ENCODE measurements at regions not wholly inside any gene's neighbourhood (a gene's known extent, or its start where the extent isn't known, plus 50 kb on each side); places are given as distances from the start of the nearest gene placed in this dataset.

DNA sequence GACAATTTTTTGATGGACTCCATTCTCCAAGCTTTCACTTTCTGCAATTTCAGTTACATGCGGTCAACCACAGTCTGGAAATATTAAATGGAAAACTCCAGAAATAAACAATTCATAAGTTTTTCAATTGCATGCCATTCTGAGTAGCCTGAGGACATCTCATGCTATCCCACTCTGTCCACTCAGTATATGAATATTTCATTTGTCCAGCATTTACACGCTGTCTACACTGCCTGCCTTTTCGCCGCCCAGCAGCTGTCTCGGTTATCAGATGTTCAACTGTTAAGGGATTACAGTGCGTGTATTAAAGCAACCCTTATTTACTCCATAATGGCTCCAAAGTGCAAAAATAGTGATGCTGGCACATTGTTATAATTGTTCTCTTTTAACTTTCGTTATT lies 116.3 kb downstream of the ADSS2 start:
- whole genome bisulfite sequencing, result 87% methylated on average over 7 of the region's 7 CpGs
- H3K27me3 ChIP-seq (ENCODE audit: control insufficient read depth in 4 of 4, insufficient read depth in 4 of 4, low read length in 3 of 4), result no peaks in the 10 kb centered on the region
- TF ChIP-seq SP1 (IDR thresholded peaks at IDR 0.05) (no peak), YY1 (IDR thresholded peaks at IDR 0.05) (no peak), HNF4G (IDR thresholded peaks at IDR 0.05) (no peak), JUND (IDR thresholded peaks at IDR 0.05) (no peak), RXRA (IDR thresholded peaks at IDR 0.05) (no peak), RAD21 (IDR thresholded peaks at IDR 0.05) (no peak), FOXA1 (IDR thresholded peaks at IDR 0.05) (no peak), GABPA (IDR thresholded peaks at IDR 0.05 in 1 of 2, conservative IDR thresholded peaks at IDR 0.05 in 1 of 2) (no peak), EGR1 (IDR thresholded peaks at IDR 0.05; ENCODE audit: low read depth in 2 of 2) (no peak), TAF1 (conservative IDR thresholded peaks at IDR 0.05) (no peak), NR2F2 (IDR thresholded peaks at IDR 0.05) (no peak), HNF4A (conservative IDR thresholded peaks at IDR 0.05) (no peak), FOXA2 (IDR thresholded peaks at IDR 0.05) (no peak)
- TF ChIP-seq, protein P1, sequence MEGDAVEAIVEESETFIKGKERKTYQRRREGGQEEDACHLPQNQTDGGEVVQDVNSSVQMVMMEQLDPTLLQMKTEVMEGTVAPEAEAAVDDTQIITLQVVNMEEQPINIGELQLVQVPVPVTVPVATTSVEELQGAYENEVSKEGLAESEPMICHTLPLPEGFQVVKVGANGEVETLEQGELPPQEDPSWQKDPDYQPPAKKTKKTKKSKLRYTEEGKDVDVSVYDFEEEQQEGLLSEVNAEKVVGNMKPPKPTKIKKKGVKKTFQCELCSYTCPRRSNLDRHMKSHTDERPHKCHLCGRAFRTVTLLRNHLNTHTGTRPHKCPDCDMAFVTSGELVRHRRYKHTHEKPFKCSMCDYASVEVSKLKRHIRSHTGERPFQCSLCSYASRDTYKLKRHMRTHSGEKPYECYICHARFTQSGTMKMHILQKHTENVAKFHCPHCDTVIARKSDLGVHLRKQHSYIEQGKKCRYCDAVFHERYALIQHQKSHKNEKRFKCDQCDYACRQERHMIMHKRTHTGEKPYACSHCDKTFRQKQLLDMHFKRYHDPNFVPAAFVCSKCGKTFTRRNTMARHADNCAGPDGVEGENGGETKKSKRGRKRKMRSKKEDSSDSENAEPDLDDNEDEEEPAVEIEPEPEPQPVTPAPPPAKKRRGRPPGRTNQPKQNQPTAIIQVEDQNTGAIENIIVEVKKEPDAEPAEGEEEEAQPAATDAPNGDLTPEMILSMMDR (IDR thresholded peaks at IDR 0.05; ENCODE audit: low read depth, low read length, missing input control), result no peak
- TF ChIP-seq, protein P2, sequence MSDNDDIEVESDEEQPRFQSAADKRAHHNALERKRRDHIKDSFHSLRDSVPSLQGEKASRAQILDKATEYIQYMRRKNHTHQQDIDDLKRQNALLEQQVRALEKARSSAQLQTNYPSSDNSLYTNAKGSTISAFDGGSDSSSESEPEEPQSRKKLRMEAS (IDR thresholded peaks at IDR 0.05), result no peak
- TF ChIP-seq, protein P3, sequence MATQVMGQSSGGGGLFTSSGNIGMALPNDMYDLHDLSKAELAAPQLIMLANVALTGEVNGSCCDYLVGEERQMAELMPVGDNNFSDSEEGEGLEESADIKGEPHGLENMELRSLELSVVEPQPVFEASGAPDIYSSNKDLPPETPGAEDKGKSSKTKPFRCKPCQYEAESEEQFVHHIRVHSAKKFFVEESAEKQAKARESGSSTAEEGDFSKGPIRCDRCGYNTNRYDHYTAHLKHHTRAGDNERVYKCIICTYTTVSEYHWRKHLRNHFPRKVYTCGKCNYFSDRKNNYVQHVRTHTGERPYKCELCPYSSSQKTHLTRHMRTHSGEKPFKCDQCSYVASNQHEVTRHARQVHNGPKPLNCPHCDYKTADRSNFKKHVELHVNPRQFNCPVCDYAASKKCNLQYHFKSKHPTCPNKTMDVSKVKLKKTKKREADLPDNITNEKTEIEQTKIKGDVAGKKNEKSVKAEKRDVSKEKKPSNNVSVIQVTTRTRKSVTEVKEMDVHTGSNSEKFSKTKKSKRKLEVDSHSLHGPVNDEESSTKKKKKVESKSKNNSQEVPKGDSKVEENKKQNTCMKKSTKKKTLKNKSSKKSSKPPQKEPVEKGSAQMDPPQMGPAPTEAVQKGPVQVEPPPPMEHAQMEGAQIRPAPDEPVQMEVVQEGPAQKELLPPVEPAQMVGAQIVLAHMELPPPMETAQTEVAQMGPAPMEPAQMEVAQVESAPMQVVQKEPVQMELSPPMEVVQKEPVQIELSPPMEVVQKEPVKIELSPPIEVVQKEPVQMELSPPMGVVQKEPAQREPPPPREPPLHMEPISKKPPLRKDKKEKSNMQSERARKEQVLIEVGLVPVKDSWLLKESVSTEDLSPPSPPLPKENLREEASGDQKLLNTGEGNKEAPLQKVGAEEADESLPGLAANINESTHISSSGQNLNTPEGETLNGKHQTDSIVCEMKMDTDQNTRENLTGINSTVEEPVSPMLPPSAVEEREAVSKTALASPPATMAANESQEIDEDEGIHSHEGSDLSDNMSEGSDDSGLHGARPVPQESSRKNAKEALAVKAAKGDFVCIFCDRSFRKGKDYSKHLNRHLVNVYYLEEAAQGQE (IDR thresholded peaks at IDR 0.05), result no peak
- TF ChIP-seq, protein P4, sequence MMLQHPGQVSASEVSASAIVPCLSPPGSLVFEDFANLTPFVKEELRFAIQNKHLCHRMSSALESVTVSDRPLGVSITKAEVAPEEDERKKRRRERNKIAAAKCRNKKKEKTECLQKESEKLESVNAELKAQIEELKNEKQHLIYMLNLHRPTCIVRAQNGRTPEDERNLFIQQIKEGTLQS (IDR thresholded peaks at IDR 0.05), result no peak
- TF ChIP-seq, protein P5, sequence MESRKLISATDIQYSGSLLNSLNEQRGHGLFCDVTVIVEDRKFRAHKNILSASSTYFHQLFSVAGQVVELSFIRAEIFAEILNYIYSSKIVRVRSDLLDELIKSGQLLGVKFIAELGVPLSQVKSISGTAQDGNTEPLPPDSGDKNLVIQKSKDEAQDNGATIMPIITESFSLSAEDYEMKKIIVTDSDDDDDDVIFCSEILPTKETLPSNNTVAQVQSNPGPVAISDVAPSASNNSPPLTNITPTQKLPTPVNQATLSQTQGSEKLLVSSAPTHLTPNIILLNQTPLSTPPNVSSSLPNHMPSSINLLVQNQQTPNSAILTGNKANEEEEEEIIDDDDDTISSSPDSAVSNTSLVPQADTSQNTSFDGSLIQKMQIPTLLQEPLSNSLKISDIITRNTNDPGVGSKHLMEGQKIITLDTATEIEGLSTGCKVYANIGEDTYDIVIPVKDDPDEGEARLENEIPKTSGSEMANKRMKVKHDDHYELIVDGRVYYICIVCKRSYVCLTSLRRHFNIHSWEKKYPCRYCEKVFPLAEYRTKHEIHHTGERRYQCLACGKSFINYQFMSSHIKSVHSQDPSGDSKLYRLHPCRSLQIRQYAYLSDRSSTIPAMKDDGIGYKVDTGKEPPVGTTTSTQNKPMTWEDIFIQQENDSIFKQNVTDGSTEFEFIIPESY (IDR thresholded peaks at IDR 0.05), result no peak
- DNase-seq (ENCODE audit: low spot score), result no peak
- no peak overlapping the region for H3K4me3 ChIP-seq (ENCODE audit: low read depth in 1 of 3, low read length in 3 of 3)
- H3K9me3 ChIP-seq (ENCODE audit: control insufficient read depth in 4 of 4, low read length in 3 of 4), result no peaks in the 10 kb centered on the region
- no peak overlapping the region for H3K9ac ChIP-seq (ENCODE audit: low read depth in 1 of 2, low read length in 2 of 2)
- H3K4me1 ChIP-seq (ENCODE audit: control insufficient read depth in 4 of 4, insufficient read depth in 4 of 4, low read length in 3 of 4), result no peaks in the 10 kb centered on the region
- H3K36me3 ChIP-seq (ENCODE audit: control insufficient read depth in 4 of 4, insufficient read depth in 3 of 4, low read depth in 1 of 4, low read length in 3 of 4), result no peaks in the 10 kb centered on the region
- H3K27ac ChIP-seq (ENCODE audit: low read depth in 1 of 2, low read length in 2 of 2), result no peak overlapping the region

All from liver (tissue), 8 donors.